DND-41 (cell line): ENCODE measurements at regions not wholly inside any gene's neighbourhood (a gene's known extent, or its start where the extent isn't known, plus 50 kb on each side); places are given as distances from the start of the nearest gene placed in this dataset.

ENCODE experiments used
- EZH2 ChIP-seq: IDR thresholded peaks from 3 replicates; pipeline ENCODE4 v1.6.1; 2012; ENCODE audit warnings: borderline replicate concordance, low read depth, mild to moderate bottlenecking, moderate library complexity, low read length, inconsistent platforms; ENCODE audit not compliant: severe bottlenecking
- TF ChIP-seq, protein P1 (sequence below): IDR thresholded peaks from 2 replicates; pipeline ENCODE4 v1.5.1; 2012; ENCODE audit warnings: borderline replicate concordance, low read length, moderate library complexity, mild to moderate bottlenecking; ENCODE audit not compliant: poor library complexity, severe bottlenecking; ENCODE audit errors: extremely low read depth

GRCh38 chr9:95764533-95765319, 110.8 kb upstream of the ERCC6L2 start:
- no peak for TF ChIP-seq EZH2
- TF ChIP-seq, protein P1, sequence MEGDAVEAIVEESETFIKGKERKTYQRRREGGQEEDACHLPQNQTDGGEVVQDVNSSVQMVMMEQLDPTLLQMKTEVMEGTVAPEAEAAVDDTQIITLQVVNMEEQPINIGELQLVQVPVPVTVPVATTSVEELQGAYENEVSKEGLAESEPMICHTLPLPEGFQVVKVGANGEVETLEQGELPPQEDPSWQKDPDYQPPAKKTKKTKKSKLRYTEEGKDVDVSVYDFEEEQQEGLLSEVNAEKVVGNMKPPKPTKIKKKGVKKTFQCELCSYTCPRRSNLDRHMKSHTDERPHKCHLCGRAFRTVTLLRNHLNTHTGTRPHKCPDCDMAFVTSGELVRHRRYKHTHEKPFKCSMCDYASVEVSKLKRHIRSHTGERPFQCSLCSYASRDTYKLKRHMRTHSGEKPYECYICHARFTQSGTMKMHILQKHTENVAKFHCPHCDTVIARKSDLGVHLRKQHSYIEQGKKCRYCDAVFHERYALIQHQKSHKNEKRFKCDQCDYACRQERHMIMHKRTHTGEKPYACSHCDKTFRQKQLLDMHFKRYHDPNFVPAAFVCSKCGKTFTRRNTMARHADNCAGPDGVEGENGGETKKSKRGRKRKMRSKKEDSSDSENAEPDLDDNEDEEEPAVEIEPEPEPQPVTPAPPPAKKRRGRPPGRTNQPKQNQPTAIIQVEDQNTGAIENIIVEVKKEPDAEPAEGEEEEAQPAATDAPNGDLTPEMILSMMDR = no peak
